Astrocyte (in vitro differentiated cells and primary cell): ENCODE measurements at regions not wholly inside any gene's neighbourhood (a gene's known extent, or its start where the extent isn't known, plus 50 kb on each side); places are given as distances from the start of the nearest gene placed in this dataset.
"Not testable (repeated sequence)": the region's sequence is repeated elsewhere in the genome, so short reads cannot be mapped to it uniquely, and the experiment has no call there.

Experiments used
- DNase-seq: peaks from one replicate; pipeline ENCODE4 v3.0.0-alpha.2; 2010; ENCODE audit warnings: low read depth
- FAIRE-seq: peaks from 2 replicates; lab custom pipeline; 2011; peaks lifted over from hg19 to GRCh38; lab: Jason Lieb, UNC
- H2AFZ ChIP-seq: 2 replicates; pipeline ENCODE4 v1.6.0; 2012; ENCODE audit warnings: low read depth, low read length, inconsistent platforms
- H3K27ac ChIP-seq: 2 replicates; pipeline ENCODE4 v1.5.1; 2011; ENCODE audit warnings: low read depth, low read length, inconsistent platforms
- H3K27me3 ChIP-seq: 2 replicates; pipeline ENCODE4 v1.6.0; 2011; ENCODE audit warnings: low read length, inconsistent platforms; ENCODE audit not compliant: insufficient read depth
- H3K36me3 ChIP-seq: 2 replicates; pipeline ENCODE4 v1.5.1; 2011; ENCODE audit warnings: low read length, inconsistent platforms; ENCODE audit not compliant: insufficient read depth
- H3K4me1 ChIP-seq: 2 replicates; pipeline ENCODE4 v1.5.1; 2011; ENCODE audit warnings: low read length, inconsistent platforms; ENCODE audit not compliant: insufficient read depth
- H3K4me2 ChIP-seq: 2 replicates; pipeline ENCODE4 v1.6.0; 2012; ENCODE audit warnings: low read length, inconsistent platforms
- H3K4me3 ChIP-seq: 2 replicates; pipeline ENCODE4 v1.5.1; 2011; ENCODE audit warnings: low read depth, mild to moderate bottlenecking, low read length, inconsistent platforms; ENCODE audit not compliant: insufficient read depth
- H3K79me2 ChIP-seq: 2 replicates; pipeline ENCODE4 v1.6.0; 2012; ENCODE audit warnings: mild to moderate bottlenecking, low read length, inconsistent platforms; ENCODE audit not compliant: insufficient read depth
- H3K9ac ChIP-seq: 2 replicates; pipeline ENCODE4 v1.6.0; 2012; ENCODE audit warnings: mild to moderate bottlenecking, low read length, inconsistent platforms
- H3K9me3 ChIP-seq: 2 replicates; pipeline ENCODE4 v1.5.1; 2012; ENCODE audit warnings: low read depth, mild to moderate bottlenecking, low read length, inconsistent platforms; ENCODE audit not compliant: insufficient read depth
- H4K20me1 ChIP-seq: 2 replicates; pipeline ENCODE4 v1.6.0; 2012; ENCODE audit warnings: low read length, inconsistent platforms; ENCODE audit not compliant: insufficient read depth
- H3K27ac Mint-ChIP-seq: one replicate; pipeline ENCODE4 v1.8.0; 2021; ENCODE audit warnings: mild to moderate bottlenecking, mixed read lengths; ENCODE audit not compliant: unreplicated experiment
- H3K27me3 Mint-ChIP-seq: one replicate; pipeline ENCODE4 v1.8.0; 2021; ENCODE audit warnings: low read depth, mixed read lengths; ENCODE audit not compliant: unreplicated experiment
- H3K36me3 Mint-ChIP-seq: one replicate; pipeline ENCODE4 v1.8.0; 2021; ENCODE audit warnings: low read depth, mixed read lengths; ENCODE audit not compliant: unreplicated experiment
- H3K4me1 Mint-ChIP-seq: one replicate; pipeline ENCODE4 v1.8.0; 2021; ENCODE audit warnings: low read depth, mixed read lengths; ENCODE audit not compliant: unreplicated experiment
- H3K4me3 Mint-ChIP-seq: one replicate; pipeline ENCODE4 v1.8.0; 2021; ENCODE audit warnings: mild to moderate bottlenecking, moderate library complexity, mixed read lengths; ENCODE audit not compliant: unreplicated experiment
- H3K9me3 Mint-ChIP-seq: one replicate; pipeline ENCODE4 v1.8.0; 2021; ENCODE audit warnings: mild to moderate bottlenecking, mixed read lengths; ENCODE audit not compliant: unreplicated experiment
- EZH2 ChIP-seq: IDR thresholded peaks from 2 replicates; pipeline ENCODE4 v1.6.1; 2012; ENCODE audit warnings: mild to moderate bottlenecking, low read length, inconsistent platforms; ENCODE audit not compliant: insufficient read depth
- TF ChIP-seq, protein P1 (sequence below): IDR thresholded peaks from 2 replicates; pipeline ENCODE4 v1.5.1; 2011; ENCODE audit warnings: low read depth, mild to moderate bottlenecking, inconsistent platforms, low read length, moderate library complexity; ENCODE audit not compliant: insufficient read depth

GRCh38 chr9:40942730-40943129, 185.8 kb downstream of the FOXD4L6 start:
- H3K36me3 Mint-ChIP-seq, H3K9ac ChIP-seq, DNase-seq, H3K27ac ChIP-seq, H4K20me1 ChIP-seq, FAIRE-seq, H3K4me3 Mint-ChIP-seq, H3K4me3 ChIP-seq, H3K27me3 ChIP-seq, H3K4me1 Mint-ChIP-seq, H3K36me3 ChIP-seq, H2AFZ ChIP-seq, H3K4me1 ChIP-seq, H3K27ac Mint-ChIP-seq, H3K9me3 Mint-ChIP-seq, H3K79me2 ChIP-seq, H3K4me2 ChIP-seq, H3K9me3 ChIP-seq: not testable (repeated sequence)
- peaks cover 23% of the 10 kb centered on the region for H3K27me3 Mint-ChIP-seq

GRCh38 chr9:40939888-40940209, 188.6 kb downstream of the FOXD4L6 start:
- H3K9me3 ChIP-seq, H3K79me2 ChIP-seq, H3K4me1 ChIP-seq, FAIRE-seq, H3K36me3 ChIP-seq, H3K36me3 Mint-ChIP-seq, H3K4me3 Mint-ChIP-seq, H4K20me1 ChIP-seq, H3K4me2 ChIP-seq, H3K27ac Mint-ChIP-seq, H3K9ac ChIP-seq, H3K27ac ChIP-seq, H3K4me3 ChIP-seq, H3K9me3 Mint-ChIP-seq, H3K27me3 ChIP-seq, H3K4me1 Mint-ChIP-seq, H2AFZ ChIP-seq, DNase-seq: not testable (repeated sequence)
- H3K27me3 Mint-ChIP-seq, result peaks cover 19% of the 10 kb centered on the region

DNA sequence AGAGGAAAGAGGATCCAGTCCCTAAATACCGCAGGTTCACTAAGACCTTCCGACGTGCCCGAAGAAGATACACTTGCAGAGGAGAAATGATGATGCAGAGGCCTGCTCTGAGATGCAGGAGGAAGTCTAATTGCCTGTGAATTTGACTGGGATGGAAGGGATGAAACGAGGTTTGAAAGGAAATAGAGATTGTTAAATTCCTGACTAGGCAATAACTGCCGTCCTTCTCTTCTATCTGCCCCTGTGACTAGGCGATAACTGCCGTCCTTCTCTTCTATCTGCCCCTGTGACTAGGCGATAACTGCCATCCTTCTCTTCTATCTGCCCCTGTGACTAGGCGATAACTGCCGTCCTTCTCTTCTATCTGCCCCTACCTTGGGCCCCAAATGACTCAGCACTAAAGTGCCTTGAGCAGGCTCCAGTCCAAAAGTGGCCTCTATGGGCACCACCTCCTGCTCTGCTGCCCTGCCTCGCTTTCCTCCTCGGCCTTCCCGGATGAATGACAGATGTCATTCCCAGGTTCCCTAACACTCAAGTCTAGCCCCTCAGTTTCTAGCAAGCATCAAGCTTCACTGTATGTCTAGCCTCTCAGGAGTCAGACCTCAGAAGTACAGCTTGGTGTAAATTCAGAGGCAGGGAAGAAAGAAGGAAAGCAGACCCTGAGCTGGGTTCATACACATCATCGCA, 189.1 kb downstream of the FOXD4L6 start:
- H3K27ac ChIP-seq, H2AFZ ChIP-seq, DNase-seq, H3K4me1 ChIP-seq, H3K4me1 Mint-ChIP-seq, H3K4me2 ChIP-seq, H4K20me1 ChIP-seq, H3K36me3 ChIP-seq, H3K36me3 Mint-ChIP-seq, H3K27ac Mint-ChIP-seq, H3K79me2 ChIP-seq, H3K4me3 Mint-ChIP-seq, H3K9me3 ChIP-seq, FAIRE-seq, H3K9ac ChIP-seq, H3K4me3 ChIP-seq, H3K9me3 Mint-ChIP-seq, H3K27me3 ChIP-seq: not testable (repeated sequence)
- H3K27me3 Mint-ChIP-seq, result peaks cover 19% of the 10 kb centered on the region

DNA sequence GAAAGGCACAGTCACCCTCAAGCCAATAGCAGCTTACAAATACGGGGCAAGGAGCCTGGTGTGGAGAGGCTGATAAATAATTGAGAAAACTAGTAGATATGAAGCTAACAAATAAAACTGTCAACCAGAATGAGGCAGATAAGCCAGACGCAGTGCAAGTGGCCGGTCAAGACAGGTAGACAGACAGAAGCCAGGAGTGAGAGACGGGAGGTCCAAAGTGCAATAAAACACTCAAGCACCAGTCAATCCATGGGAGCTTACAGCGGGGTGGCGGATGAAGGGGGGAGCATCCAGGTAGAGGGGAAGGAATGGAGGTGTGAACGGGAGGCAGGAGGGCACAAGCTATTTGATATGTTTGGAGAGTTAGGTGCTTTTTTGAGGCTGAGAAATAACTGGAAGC, 193.1 kb downstream of the FOXD4L6 start:
- Histone ChIP-seq H3K9me3 (peaks cover 12% of the 10 kb centered on the region), H3K4me3 (no peak overlapping the region), H3K27me3 (no peaks in the 10 kb centered on the region), H2AFZ (no peak overlapping the region), H3K36me3 (no peaks in the 10 kb centered on the region), H3K79me2 (no peaks in the 10 kb centered on the region), H4K20me1 (no peaks in the 10 kb centered on the region), H3K9ac (no peak overlapping the region), H3K4me1 (no peaks in the 10 kb centered on the region), H3K4me2 (no peak overlapping the region), H3K27ac (no peak overlapping the region)
- no peak overlapping the region for H3K4me3 Mint-ChIP-seq
- TF ChIP-seq, protein P1, sequence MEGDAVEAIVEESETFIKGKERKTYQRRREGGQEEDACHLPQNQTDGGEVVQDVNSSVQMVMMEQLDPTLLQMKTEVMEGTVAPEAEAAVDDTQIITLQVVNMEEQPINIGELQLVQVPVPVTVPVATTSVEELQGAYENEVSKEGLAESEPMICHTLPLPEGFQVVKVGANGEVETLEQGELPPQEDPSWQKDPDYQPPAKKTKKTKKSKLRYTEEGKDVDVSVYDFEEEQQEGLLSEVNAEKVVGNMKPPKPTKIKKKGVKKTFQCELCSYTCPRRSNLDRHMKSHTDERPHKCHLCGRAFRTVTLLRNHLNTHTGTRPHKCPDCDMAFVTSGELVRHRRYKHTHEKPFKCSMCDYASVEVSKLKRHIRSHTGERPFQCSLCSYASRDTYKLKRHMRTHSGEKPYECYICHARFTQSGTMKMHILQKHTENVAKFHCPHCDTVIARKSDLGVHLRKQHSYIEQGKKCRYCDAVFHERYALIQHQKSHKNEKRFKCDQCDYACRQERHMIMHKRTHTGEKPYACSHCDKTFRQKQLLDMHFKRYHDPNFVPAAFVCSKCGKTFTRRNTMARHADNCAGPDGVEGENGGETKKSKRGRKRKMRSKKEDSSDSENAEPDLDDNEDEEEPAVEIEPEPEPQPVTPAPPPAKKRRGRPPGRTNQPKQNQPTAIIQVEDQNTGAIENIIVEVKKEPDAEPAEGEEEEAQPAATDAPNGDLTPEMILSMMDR, result no peak
- no peak for TF ChIP-seq EZH2
- H3K36me3 Mint-ChIP-seq, result no peaks in the 10 kb centered on the region
- no peak overlapping the region for H3K27ac Mint-ChIP-seq
- FAIRE-seq, result no peak
- peaks cover 22% of the 10 kb centered on the region for H3K9me3 Mint-ChIP-seq
- no peak for DNase-seq
- H3K4me1 Mint-ChIP-seq, result no peaks in the 10 kb centered on the region
- H3K27me3 Mint-ChIP-seq, result peaks cover 22% of the 10 kb centered on the region

- H3K9me3 ChIP-seq, result peaks cover 12% of the 10 kb centered on the region
- H3K27ac Mint-ChIP-seq, H3K36me3 ChIP-seq, H3K4me3 Mint-ChIP-seq, H3K4me1 Mint-ChIP-seq, H3K4me1 ChIP-seq, H4K20me1 ChIP-seq, H2AFZ ChIP-seq, H3K27ac ChIP-seq, H3K79me2 ChIP-seq, H3K4me3 ChIP-seq, H3K27me3 ChIP-seq, FAIRE-seq, H3K9ac ChIP-seq, H3K4me2 ChIP-seq, DNase-seq, H3K36me3 Mint-ChIP-seq: not testable (repeated sequence)
- Mint-ChIP-seq H3K27me3 (peaks cover 19% of the 10 kb centered on the region), H3K9me3 (peaks cover 22% of the 10 kb centered on the region)
Observed at GRCh38 chr9:40934480-40934879, 194.0 kb downstream of the FOXD4L6 start.
